Dendritic cell treated with granulocyte-macrophage colony-stimulating factor and Interleukin-4, amounts not matched to agents 40 ng/mL and 50 ng/mL, for 4 days (primary cell): ENCODE measurements at regions not wholly inside any gene's neighbourhood (a gene's known extent, or its start where the extent isn't known, plus 50 kb on each side); places are given as distances from the start of the nearest gene placed in this dataset.

Source experiments
- H3K27ac Mint-ChIP-seq: one replicate; pipeline ENCODE4 v1.8.0; 2022; ENCODE audit warnings: mild to moderate bottlenecking, mixed read lengths
- H3K27me3 Mint-ChIP-seq: one replicate; pipeline ENCODE4 v1.8.0; 2022; ENCODE audit warnings: mild to moderate bottlenecking, mixed read lengths
- H3K36me3 Mint-ChIP-seq: one replicate; pipeline ENCODE4 v1.8.0; 2022; ENCODE audit warnings: low read depth, mixed read lengths
- H3K4me1 Mint-ChIP-seq: one replicate; pipeline ENCODE4 v1.8.0; 2022; ENCODE audit warnings: low read depth, mixed read lengths
- H3K4me3 Mint-ChIP-seq: one replicate; pipeline ENCODE4 v1.8.0; 2022; ENCODE audit warnings: mild to moderate bottlenecking, moderate library complexity, mixed read lengths
- H3K9me3 Mint-ChIP-seq: one replicate; pipeline ENCODE4 v1.8.0; 2022; ENCODE audit warnings: mixed read lengths
- intact Hi-C: fragments of 100-400 bp; cut with micrococcal nuclease; formaldehyde crosslinking; loops from one replicate; pipeline ENCODE4 v1.15.0; 2022

DNA sequence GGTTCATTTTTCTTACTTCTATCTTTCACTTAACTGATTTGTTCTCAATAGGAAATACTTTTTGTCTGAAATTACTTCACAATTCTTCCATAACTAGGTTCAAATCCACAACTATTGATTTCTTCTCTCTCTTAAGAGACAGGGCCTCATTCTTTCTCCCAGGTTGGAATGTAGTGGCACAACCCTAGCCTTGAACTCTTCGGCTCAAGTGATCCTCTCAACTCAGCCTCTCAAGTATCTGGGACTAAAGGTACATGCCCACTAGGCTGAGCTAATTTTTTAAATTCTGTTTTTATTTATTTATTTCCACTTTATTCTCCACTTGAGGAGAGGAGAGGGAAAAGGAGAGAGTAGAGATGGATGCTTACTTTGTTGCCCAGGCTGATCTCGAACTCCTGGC, 370.4 kb upstream of the PLXNA2 start:
- Mint-ChIP-seq H3K36me3 (no peaks in the 10 kb centered on the region), H3K4me3 (no peak overlapping the region), H3K4me1 (no peaks in the 10 kb centered on the region), H3K27ac (no peak overlapping the region), H3K27me3 (no peaks in the 10 kb centered on the region), H3K9me3 (peaks cover 25% of the 10 kb centered on the region)
- intact Hi-C loops = no loop called here

DNA sequence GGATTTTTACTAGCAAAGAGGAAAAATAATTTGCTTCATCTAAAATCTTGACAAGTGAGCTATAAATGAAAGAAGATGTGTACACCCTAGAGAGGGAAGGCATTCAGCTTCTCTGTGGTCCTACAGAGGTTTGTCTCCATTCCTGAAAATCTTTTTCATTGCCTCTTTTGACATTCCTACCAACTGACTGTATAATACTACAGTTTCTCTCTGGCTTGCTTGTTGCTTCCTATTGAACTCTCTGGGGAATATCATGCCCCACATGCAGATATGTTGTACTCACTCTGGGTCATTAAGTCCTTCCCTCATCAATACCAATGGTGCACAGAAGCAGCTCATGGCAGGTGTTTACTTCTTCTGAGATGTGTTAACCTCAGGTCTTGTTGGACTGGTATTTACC, 371.2 kb upstream of the PLXNA2 start:
- Mint-ChIP-seq H3K36me3 (no peaks in the 10 kb centered on the region), H3K9me3 (peaks cover 33% of the 10 kb centered on the region), H3K4me3 (no peak overlapping the region), H3K27ac (no peak overlapping the region), H3K4me1 (no peaks in the 10 kb centered on the region), H3K27me3 (no peaks in the 10 kb centered on the region)
- intact Hi-C loops = no loop called here

DNA sequence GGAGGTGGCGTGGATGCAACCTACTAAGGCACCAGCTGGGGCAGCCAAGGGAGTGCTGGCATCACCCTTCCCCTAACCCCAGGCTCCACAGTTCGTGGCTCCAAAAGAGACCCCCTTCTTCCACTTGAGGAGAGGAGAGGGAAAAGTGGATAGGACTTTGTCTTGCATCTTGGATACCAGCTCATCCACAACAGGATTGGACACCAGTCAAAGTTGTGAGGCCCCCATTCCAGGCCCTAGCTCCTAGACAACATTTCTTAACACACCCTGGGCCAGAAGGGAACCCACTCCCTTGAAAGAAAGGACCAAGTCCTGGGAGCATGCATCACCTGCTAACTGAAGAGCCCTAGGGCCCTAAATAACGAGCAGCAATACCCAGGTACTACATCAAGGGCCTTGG, 372.6 kb upstream of the PLXNA2 start:
- intact Hi-C loops = no loop called here
- Mint-ChIP-seq H3K9me3 (peaks cover 47% of the 10 kb centered on the region), H3K4me1 (no peaks in the 10 kb centered on the region), H3K36me3 (no peaks in the 10 kb centered on the region), H3K27ac (no peak overlapping the region), H3K4me3 (no peak overlapping the region), H3K27me3 (no peaks in the 10 kb centered on the region)

DNA sequence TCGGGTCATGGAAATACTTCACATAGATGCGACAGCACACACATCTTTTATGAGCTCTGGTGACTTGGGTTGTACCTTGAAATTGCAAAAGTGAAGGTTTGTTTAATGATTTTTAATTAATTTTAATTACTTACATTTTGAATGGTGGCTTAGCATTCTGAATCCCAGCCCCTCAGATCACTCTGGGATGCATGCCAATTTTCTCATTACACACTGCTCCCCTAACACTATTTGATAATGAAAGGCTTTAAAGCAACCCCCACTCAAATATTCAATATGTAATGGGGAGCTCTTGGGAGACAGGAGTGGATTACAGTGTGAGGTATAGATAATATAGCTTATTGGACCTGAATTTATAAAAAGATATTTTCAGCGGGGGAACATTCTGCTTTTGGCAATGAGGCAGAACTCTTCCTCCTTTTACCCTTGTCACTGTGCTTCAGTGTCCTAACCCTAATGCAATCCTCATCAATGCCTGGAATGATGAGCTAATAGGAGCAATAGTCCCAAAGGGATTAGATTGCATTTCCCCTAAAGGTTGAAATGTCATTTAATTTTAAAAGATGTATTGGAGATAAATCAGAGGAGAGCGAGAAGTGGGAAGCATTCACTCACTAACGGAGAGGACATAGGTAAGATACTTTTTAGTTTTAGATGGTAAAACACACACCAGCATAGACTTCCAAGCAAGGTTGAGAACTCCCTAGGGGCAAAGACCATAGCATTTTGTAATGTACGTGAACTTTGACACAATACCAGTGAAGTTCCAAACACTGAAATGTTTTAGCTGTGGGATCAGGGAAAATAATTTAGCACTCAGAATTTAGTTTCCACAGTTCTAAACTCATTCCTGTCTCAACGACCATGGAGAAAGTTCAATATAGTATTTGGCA, 384.1 kb upstream of the PLXNA2 start:
- no peaks in the 10 kb centered on the region for H3K27me3 Mint-ChIP-seq
- H3K27ac Mint-ChIP-seq = no peak overlapping the region
- H3K9me3 Mint-ChIP-seq = no peaks in the 10 kb centered on the region

DNA sequence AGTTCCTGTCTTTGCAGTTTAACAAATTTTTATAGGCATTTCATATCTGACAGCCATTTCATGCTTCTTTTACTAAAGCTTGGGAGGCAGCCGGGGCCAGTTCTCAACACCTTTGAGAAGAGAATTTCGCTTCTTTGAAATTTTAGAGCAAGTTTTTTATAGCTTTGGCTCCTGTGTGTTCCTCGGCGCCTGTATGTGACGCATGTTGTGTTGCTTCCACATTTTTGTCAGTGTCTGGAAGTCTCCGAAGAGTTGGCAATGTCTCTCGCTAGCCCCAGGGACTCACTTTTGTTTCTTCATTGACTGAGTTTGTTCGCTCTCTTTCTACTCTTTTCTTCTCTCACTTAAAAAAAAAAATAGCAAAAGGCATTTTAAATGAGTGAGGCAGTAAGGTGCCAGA, 386.9 kb upstream of the PLXNA2 start:
- H3K27me3 Mint-ChIP-seq = no peaks in the 10 kb centered on the region
- intact Hi-C loops = no loop called here

More for the DNA sequence above, 384.1 kb upstream of the PLXNA2 start:
- H3K4me3 Mint-ChIP-seq = no peak overlapping the region
- no peaks in the 10 kb centered on the region for H3K36me3 Mint-ChIP-seq
- intact Hi-C loops = no loop called here
- H3K4me1 Mint-ChIP-seq = no peaks in the 10 kb centered on the region

DNA sequence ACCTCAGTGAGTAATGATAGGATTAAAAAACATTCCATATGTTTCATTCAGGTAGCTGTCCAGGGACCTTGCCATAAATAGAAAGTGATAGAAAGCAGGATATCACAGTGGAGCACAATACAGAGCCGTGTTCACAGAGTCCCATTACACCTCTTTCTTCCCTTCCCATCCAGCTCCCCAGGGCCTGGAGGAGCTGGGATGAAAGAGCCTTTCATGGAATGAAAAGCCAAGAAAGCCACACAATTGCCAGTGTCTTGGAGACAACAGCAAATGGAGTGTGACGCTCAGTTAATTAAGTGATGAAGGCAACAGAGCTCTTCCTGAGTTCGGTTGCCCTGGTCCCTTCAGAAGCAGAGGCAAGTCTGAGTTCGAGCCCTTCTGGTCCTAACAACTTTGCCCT, 387.3 kb upstream of the PLXNA2 start:
- Mint-ChIP-seq H3K9me3 (no peaks in the 10 kb centered on the region), H3K27me3 (no peaks in the 10 kb centered on the region), H3K4me1 (no peaks in the 10 kb centered on the region), H3K4me3 (no peak overlapping the region), H3K27ac (no peak overlapping the region), H3K36me3 (no peaks in the 10 kb centered on the region)
- intact Hi-C loops = no loop called here

More for the DNA sequence above, 386.9 kb upstream of the PLXNA2 start:
- Mint-ChIP-seq H3K9me3 (no peaks in the 10 kb centered on the region), H3K4me3 (no peak overlapping the region), H3K27ac (no peak overlapping the region), H3K36me3 (no peaks in the 10 kb centered on the region), H3K4me1 (no peaks in the 10 kb centered on the region)

DNA sequence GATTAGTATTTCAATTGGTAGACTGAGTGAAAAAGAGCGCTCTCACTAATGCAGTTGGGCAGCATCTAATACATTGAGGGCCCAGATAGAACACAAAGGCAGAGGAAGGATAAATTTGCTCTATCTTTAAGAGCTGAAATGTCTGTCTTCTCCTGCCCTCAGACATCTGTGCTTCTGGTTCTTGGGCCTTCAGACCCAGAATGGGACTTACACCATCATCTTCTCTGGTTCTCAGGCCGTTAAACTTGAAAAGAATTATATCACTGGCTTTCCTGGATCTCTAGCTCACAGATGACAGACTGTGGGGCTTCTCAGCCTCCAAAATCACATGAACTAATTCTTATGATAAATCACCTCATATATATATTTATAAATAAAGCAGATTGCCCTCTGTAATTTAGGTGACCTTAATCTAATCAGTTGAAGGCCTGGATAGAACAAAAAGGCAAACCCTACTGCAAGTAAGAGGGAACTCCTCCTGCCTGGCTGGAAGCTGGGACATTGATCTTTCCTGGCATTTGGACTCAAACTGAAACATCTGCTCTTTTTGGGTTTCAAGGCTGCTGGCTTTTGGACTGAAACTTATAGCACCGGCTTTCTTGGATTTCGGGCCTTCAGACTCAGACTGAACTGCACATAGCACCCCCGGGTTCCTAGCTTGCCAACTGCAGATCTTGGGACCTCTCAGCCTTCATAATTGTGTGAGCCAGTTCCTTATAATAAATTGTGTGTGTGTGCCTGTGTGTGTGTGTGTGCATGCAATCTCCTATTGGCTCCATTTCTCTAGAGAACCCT, 390.4 kb upstream of the PLXNA2 start:
- H3K9me3 Mint-ChIP-seq = no peaks in the 10 kb centered on the region
- intact Hi-C loops = no loop called here
- no peaks in the 10 kb centered on the region for H3K4me1 Mint-ChIP-seq
- no peak overlapping the region for H3K27ac Mint-ChIP-seq
- H3K27me3 Mint-ChIP-seq = no peaks in the 10 kb centered on the region
- H3K36me3 Mint-ChIP-seq = no peaks in the 10 kb centered on the region
- H3K4me3 Mint-ChIP-seq = no peak overlapping the region

DNA sequence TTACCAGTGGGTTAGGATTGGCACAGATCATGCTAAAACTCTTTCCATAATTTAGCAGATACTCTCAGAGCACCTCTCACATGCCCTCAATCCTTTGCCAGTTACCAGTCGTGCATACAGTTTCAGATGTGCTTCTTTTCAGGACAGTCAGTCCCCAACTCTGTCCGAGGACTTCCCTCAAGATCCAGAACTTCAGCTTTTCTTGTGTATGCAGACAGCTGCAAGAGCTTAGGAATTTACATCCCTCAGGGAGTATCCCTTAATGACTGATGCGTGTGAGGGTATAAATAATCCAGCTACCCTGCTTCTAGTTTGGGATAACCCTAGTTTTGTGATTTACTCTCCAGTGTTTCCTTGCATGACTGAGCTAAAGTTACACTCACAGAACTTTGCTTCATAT, 393.0 kb upstream of the PLXNA2 start:
- no peak overlapping the region for H3K27ac Mint-ChIP-seq
- H3K9me3 Mint-ChIP-seq = no peaks in the 10 kb centered on the region
- intact Hi-C loops = no loop called here
- H3K4me3 Mint-ChIP-seq = no peak overlapping the region
- no peaks in the 10 kb centered on the region for H3K36me3 Mint-ChIP-seq
- no peaks in the 10 kb centered on the region for H3K27me3 Mint-ChIP-seq
- H3K4me1 Mint-ChIP-seq = no peaks in the 10 kb centered on the region

DNA sequence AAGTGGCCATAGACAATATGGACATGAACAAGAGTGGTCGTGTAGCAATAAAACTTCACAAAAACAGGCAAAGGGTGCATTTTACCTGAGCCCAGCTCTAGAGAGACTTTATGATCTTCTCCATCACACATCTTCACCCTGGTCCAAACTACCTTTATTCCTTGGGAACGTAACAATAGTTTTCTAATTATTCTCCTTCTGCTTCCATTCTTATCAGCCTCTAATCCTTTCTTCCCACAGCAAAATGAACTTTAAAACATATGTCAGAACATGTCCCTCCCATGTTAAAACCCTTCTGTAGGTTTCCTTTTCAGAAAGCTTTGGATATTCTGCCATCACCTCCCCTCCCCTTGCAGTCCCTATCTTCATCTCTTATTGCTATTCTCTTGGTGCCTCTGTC, 395.2 kb upstream of the PLXNA2 start:
- Mint-ChIP-seq H3K4me3 (no peak overlapping the region), H3K36me3 (no peaks in the 10 kb centered on the region), H3K9me3 (no peaks in the 10 kb centered on the region), H3K4me1 (no peaks in the 10 kb centered on the region), H3K27me3 (no peaks in the 10 kb centered on the region), H3K27ac (no peak overlapping the region)
- intact Hi-C loops = no loop called here

DNA sequence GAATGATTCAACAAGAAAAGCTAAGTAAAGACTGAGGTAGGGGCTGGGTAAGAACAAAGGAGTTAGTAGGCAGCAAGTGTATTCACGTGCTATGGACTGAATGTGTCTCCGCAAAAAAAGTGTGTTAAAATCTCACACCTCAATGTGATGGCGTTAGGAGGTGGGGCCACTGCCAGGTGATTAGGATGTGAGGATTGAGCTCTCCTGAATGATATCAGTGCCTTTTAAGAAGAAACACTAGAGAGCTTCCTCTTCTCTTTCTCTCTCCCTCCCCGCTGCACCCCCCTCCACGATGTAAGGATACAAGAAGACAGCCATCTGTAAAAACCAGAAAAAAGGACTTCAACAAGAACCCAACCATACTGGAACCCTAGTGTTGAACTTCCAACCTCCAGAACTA, 396.1 kb upstream of the PLXNA2 start:
- Mint-ChIP-seq H3K27ac (no peak overlapping the region), H3K36me3 (no peaks in the 10 kb centered on the region), H3K27me3 (no peaks in the 10 kb centered on the region), H3K4me3 (no peak overlapping the region), H3K9me3 (no peaks in the 10 kb centered on the region), H3K4me1 (no peaks in the 10 kb centered on the region)
- intact Hi-C loops = no loop called here

DNA sequence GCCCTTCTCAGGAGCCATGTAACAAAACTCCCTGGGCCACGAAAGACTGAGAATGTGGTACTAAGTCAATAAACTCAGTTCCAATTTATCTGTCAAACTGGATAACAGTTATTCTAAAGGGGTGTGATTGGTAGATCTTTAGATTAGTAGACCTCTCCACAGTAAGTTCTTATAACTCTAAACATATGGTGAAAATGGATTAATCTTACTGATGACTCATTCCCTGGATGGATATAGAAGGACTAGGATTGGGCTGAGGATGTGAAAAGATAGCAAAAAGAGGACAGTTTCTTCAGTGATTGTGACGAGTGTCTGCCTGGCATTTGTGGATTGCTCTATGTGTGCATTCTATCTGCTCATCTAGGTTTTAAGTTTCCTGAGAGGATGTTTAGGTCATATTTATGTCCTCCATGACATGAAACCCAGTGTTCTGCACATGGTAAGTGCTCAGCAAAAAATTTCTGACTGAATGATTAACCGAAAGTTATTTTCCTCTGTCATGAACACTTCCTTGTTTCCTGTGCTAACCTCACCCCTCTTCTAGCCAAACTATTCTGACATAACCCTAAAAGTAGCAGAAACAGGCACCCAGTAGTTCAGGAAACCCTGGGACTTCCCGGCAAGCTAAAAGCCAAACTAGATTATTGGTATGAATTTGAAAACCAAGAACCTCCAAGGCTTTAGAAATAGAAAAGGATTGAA, 397.5 kb upstream of the PLXNA2 start:
- Mint-ChIP-seq H3K36me3 (no peaks in the 10 kb centered on the region), H3K27ac (no peak overlapping the region), H3K9me3 (no peaks in the 10 kb centered on the region), H3K4me3 (no peak overlapping the region), H3K4me1 (no peaks in the 10 kb centered on the region), H3K27me3 (no peaks in the 10 kb centered on the region)
- intact Hi-C loops = no loop called here

DNA sequence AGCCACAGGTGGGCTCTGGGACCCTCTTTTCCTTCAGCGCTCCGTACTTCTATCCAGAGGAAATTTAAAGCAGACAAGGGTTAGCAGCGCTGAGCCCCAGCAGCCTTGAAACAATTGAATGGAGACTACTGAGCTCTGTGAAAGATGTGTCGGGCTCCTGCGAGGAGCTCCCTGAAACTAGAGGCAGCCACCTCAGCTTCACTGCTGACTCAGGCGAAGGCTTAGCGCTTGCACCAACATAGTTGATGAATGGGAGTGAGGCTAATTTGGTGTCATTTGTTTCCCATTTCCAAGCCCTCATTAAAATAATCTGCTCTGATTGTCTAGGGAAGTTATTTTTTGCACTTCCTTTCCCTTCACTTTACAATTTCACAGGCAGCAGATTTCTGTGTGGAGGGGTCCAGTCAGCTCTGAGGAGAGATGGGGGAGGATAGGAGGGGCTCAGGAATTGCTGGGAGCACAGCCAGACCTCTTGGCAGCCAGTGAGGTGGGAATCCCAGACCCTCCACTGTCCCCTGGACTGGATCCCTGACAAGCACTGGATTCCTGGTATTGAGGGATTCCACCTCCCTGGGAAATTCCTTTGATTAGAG, 398.9 kb upstream of the PLXNA2 start:
- intact Hi-C loops = no loop called here
- H3K9me3 Mint-ChIP-seq = no peaks in the 10 kb centered on the region
- H3K4me1 Mint-ChIP-seq = no peaks in the 10 kb centered on the region
- H3K27ac Mint-ChIP-seq = no peak overlapping the region
- no peaks in the 10 kb centered on the region for H3K36me3 Mint-ChIP-seq
- no peak overlapping the region for H3K4me3 Mint-ChIP-seq
- H3K27me3 Mint-ChIP-seq = no peaks in the 10 kb centered on the region

DNA sequence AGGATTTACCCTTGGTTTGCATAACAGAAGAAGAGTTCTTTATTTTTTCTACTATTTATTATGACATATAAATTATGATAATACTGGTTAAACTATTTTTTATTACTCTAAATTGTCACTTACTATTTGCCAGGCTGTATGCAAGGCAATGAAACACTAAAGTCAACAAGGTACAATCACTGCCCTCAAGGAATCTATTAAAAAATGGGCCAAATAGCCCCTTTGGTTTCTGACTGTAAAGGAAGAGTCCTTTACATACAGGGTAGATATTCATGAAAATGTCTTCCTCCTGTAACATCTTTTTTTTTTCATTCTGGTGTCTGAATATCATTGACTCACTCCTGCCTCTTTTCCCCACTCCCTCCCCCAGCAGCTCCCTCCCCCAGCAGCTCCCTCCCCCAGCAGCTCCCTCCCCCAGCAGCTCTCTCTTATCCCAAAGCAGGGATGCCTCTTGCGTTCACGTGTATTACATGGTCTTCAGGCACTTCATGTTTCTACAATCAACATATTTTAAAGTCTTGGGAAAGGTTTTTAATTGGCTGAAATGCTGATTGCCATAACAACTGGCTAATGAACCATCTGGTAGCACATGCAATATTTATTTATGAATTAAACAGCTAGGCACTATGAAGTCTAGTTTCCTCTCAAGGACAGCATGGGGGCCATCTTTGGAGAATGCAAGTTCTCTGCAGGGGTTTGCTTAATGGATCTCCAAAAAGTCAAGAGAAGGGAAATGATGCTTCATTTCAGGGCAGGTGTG, 400.4 kb upstream of the PLXNA2 start:
- no peaks in the 10 kb centered on the region for H3K36me3 Mint-ChIP-seq

More for the DNA sequence above, 400.4 kb upstream of the PLXNA2 start:
- no peak overlapping the region for H3K4me3 Mint-ChIP-seq
- no peak overlapping the region for H3K27ac Mint-ChIP-seq
- H3K4me1 Mint-ChIP-seq = no peaks in the 10 kb centered on the region
- no peaks in the 10 kb centered on the region for H3K9me3 Mint-ChIP-seq
- H3K27me3 Mint-ChIP-seq = no peaks in the 10 kb centered on the region
- intact Hi-C loops = no loop called here
